ENCODE measurements at regions not wholly inside any gene's neighbourhood (a gene's known extent, or its start where the extent isn't known, plus 50 kb on each side); places are given as distances from the start of the nearest gene placed in this dataset.

DNA sequence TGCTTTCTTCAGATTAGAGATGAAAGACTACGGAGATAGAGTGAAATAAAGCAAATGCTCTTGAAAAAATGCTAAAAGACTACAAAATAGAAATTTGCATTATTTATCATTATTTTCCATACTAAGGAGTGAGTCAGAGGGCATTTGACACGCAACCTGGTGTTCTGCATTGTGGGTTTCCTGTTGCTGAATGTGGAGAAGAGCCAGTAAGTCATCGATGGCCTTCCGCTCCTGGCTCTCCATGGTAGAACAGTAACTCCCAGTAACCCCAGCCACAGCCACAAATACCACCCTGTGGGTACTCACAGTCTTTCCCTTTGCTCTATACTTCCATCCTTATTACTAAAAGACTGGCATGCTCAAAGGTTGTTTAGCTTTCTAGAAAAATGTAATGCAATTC, 61.5 kb downstream of the CGGBP1 start:
- no peak overlapping the region for H3K4me2 ChIP-seq (ENCODE audit: control insufficient read depth, extremely low read depth, insufficient read depth, low read depth, low read length)
- TF ChIP-seq EZH2 (IDR thresholded peaks at IDR 0.05; ENCODE audit: low read length) = no peak
- TF ChIP-seq, protein P1, sequence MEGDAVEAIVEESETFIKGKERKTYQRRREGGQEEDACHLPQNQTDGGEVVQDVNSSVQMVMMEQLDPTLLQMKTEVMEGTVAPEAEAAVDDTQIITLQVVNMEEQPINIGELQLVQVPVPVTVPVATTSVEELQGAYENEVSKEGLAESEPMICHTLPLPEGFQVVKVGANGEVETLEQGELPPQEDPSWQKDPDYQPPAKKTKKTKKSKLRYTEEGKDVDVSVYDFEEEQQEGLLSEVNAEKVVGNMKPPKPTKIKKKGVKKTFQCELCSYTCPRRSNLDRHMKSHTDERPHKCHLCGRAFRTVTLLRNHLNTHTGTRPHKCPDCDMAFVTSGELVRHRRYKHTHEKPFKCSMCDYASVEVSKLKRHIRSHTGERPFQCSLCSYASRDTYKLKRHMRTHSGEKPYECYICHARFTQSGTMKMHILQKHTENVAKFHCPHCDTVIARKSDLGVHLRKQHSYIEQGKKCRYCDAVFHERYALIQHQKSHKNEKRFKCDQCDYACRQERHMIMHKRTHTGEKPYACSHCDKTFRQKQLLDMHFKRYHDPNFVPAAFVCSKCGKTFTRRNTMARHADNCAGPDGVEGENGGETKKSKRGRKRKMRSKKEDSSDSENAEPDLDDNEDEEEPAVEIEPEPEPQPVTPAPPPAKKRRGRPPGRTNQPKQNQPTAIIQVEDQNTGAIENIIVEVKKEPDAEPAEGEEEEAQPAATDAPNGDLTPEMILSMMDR (optimal IDR thresholded peaks at IDR 0.05 in 1 of 3, IDR thresholded peaks at IDR 0.05 in 1 of 3, conservative IDR thresholded peaks at IDR 0.05 in 1 of 3; ENCODE audit: extremely low read depth in 1 of 3, insufficient read depth in 2 of 3, low read length in 3 of 3) = no peak
- no peak overlapping the region for H2AFZ ChIP-seq (ENCODE audit: control insufficient read depth, low read length)
- no peaks in the 10 kb centered on the region for H3K36me3 ChIP-seq (ENCODE audit: control insufficient read depth in 2 of 2, extremely low read depth in 1 of 2, insufficient read depth in 2 of 2, low read length in 2 of 2)
- H3K4me3 ChIP-seq (ENCODE audit: control insufficient read depth in 2 of 3, extremely low read depth in 1 of 3, insufficient read depth in 2 of 3, low read depth in 1 of 3, low read length in 3 of 3) = no peak overlapping the region
- no peaks in the 10 kb centered on the region for H3K9me3 ChIP-seq (ENCODE audit: control insufficient read depth, low read depth, low read length)
- peaks cover 7% of the 10 kb centered on the region for H3K27me3 ChIP-seq (ENCODE audit: control insufficient read depth, extremely low read depth, insufficient read depth, low read length)
- H3K4me1 ChIP-seq (ENCODE audit: control insufficient read depth, extremely low read depth, insufficient read depth, low read length) = no peaks in the 10 kb centered on the region
- H4K20me1 ChIP-seq (ENCODE audit: control insufficient read depth, extremely low read depth, insufficient read depth, low read length) = no peaks in the 10 kb centered on the region
- H3K9ac ChIP-seq (ENCODE audit: control insufficient read depth, extremely low read depth, insufficient read depth, low read length) = no peak overlapping the region
- dilution Hi-C loops (cut with MboI; ENCODE audit: extremely low pct_ligation_motif_present, low sequenced_read_pairs) = no loop called here
- no peak overlapping the region for H3K27ac ChIP-seq (ENCODE audit: control insufficient read depth, insufficient read depth, low read length)
- FAIRE-seq (no peak), DNase-seq (ENCODE audit: low read depth, low spot score) (no peak)
- H3K9me1 ChIP-seq (ENCODE audit: control insufficient read depth, extremely low read depth, insufficient read depth, low read length) = no peaks in the 10 kb centered on the region
- H3K79me2 ChIP-seq (ENCODE audit: control insufficient read depth, insufficient read depth, low read length) = no peaks in the 10 kb centered on the region

DNA sequence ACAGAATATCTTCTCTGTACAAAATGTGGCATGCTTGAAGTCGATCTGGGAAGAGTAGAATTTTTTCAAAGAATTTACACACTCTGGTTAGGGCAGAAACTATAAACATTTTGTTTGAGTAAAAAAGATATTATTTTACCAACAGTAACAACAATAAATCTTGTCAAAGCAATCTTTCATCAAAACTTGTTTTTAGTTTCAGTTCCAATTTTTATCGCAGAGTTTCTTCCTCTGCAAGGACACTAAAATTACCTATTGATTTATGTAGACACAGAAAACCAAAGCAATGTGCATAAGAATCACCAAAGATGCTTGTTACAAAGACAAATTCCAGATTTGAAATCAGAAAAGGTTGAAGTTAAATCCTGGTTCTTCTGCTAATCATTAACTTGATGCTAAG, 61.9 kb downstream of the CGGBP1 start:
- TF ChIP-seq, protein P1 (optimal IDR thresholded peaks at IDR 0.05 in 1 of 3, IDR thresholded peaks at IDR 0.05 in 1 of 3, conservative IDR thresholded peaks at IDR 0.05 in 1 of 3; ENCODE audit: extremely low read depth in 1 of 3, insufficient read depth in 2 of 3, low read length in 3 of 3) = no peak
- Histone ChIP-seq H3K9me3 (ENCODE audit: control insufficient read depth, low read depth, low read length) (no peaks in the 10 kb centered on the region), H3K4me3 (ENCODE audit: control insufficient read depth in 2 of 3, extremely low read depth in 1 of 3, insufficient read depth in 2 of 3, low read depth in 1 of 3, low read length in 3 of 3) (no peak overlapping the region), H3K27ac (ENCODE audit: control insufficient read depth, insufficient read depth, low read length) (no peak overlapping the region), H3K27me3 (ENCODE audit: control insufficient read depth, extremely low read depth, insufficient read depth, low read length) (peaks cover 7% of the 10 kb centered on the region), H3K36me3 (ENCODE audit: control insufficient read depth in 2 of 2, extremely low read depth in 1 of 2, insufficient read depth in 2 of 2, low read length in 2 of 2) (no peaks in the 10 kb centered on the region), H3K79me2 (ENCODE audit: control insufficient read depth, insufficient read depth, low read length) (no peaks in the 10 kb centered on the region), H3K4me1 (ENCODE audit: control insufficient read depth, extremely low read depth, insufficient read depth, low read length) (no peaks in the 10 kb centered on the region), H3K9me1 (ENCODE audit: control insufficient read depth, extremely low read depth, insufficient read depth, low read length) (no peaks in the 10 kb centered on the region), H3K4me2 (ENCODE audit: control insufficient read depth, extremely low read depth, insufficient read depth, low read depth, low read length) (no peak overlapping the region), H2AFZ (ENCODE audit: control insufficient read depth, low read length) (no peak overlapping the region), H3K9ac (ENCODE audit: control insufficient read depth, extremely low read depth, insufficient read depth, low read length) (no peak overlapping the region), H4K20me1 (ENCODE audit: control insufficient read depth, extremely low read depth, insufficient read depth, low read length) (no peaks in the 10 kb centered on the region)
- FAIRE-seq (no peak), DNase-seq (ENCODE audit: low read depth, low spot score) (no peak)
- dilution Hi-C loops (cut with MboI; ENCODE audit: extremely low pct_ligation_motif_present, low sequenced_read_pairs) = no loop called here

Measured in keratinocyte (primary cell).